ENCODE measurements at regions not wholly inside any gene's neighbourhood (a gene's known extent, or its start where the extent isn't known, plus 50 kb on each side); places are given as distances from the start of the nearest gene placed in this dataset.

GRCh38 chr6:14206391-14206790 is 88.8 kb downstream of the CD83 start:
- TF ChIP-seq, protein P1, sequence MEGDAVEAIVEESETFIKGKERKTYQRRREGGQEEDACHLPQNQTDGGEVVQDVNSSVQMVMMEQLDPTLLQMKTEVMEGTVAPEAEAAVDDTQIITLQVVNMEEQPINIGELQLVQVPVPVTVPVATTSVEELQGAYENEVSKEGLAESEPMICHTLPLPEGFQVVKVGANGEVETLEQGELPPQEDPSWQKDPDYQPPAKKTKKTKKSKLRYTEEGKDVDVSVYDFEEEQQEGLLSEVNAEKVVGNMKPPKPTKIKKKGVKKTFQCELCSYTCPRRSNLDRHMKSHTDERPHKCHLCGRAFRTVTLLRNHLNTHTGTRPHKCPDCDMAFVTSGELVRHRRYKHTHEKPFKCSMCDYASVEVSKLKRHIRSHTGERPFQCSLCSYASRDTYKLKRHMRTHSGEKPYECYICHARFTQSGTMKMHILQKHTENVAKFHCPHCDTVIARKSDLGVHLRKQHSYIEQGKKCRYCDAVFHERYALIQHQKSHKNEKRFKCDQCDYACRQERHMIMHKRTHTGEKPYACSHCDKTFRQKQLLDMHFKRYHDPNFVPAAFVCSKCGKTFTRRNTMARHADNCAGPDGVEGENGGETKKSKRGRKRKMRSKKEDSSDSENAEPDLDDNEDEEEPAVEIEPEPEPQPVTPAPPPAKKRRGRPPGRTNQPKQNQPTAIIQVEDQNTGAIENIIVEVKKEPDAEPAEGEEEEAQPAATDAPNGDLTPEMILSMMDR (IDR thresholded peaks at IDR 0.05; ENCODE audit: control insufficient read depth, insufficient read depth, low read depth, low read length, missing control alignments), result no peak
- DNase-seq (ENCODE audit: low read depth), result no peak
- no peak overlapping the region for H3K4me3 ChIP-seq (ENCODE audit: control insufficient read depth, low read depth, low read length)

GRCh38 chr6:14207448-14207847 is 89.9 kb downstream of the CD83 start:
- no peak overlapping the region for H3K4me3 ChIP-seq (ENCODE audit: control insufficient read depth, low read depth, low read length)
- DNase-seq (ENCODE audit: low read depth), result no peak

GRCh38 chr6:14209000-14209399 is 91.4 kb downstream of the CD83 start:
- no peak for DNase-seq (ENCODE audit: low read depth)
- H3K4me3 ChIP-seq (ENCODE audit: control insufficient read depth, low read depth, low read length), result no peak overlapping the region
- TF ChIP-seq, protein P1 (IDR thresholded peaks at IDR 0.05; ENCODE audit: control insufficient read depth, insufficient read depth, low read depth, low read length, missing control alignments), result no peak

More at GRCh38 chr6:14207448-14207847, 89.9 kb downstream of the CD83 start:
- TF ChIP-seq, protein P1 (IDR thresholded peaks at IDR 0.05; ENCODE audit: control insufficient read depth, insufficient read depth, low read depth, low read length, missing control alignments), result no peak

- no peak overlapping the region for H3K4me3 ChIP-seq (ENCODE audit: control insufficient read depth, low read depth, low read length)
- no peak for DNase-seq (ENCODE audit: low read depth)
- TF ChIP-seq, protein P1 (IDR thresholded peaks at IDR 0.05; ENCODE audit: control insufficient read depth, insufficient read depth, low read depth, low read length, missing control alignments), result no peak
Measured at GRCh38 chr6:14210077-14210476, 92.5 kb downstream of the CD83 start.

DNA sequence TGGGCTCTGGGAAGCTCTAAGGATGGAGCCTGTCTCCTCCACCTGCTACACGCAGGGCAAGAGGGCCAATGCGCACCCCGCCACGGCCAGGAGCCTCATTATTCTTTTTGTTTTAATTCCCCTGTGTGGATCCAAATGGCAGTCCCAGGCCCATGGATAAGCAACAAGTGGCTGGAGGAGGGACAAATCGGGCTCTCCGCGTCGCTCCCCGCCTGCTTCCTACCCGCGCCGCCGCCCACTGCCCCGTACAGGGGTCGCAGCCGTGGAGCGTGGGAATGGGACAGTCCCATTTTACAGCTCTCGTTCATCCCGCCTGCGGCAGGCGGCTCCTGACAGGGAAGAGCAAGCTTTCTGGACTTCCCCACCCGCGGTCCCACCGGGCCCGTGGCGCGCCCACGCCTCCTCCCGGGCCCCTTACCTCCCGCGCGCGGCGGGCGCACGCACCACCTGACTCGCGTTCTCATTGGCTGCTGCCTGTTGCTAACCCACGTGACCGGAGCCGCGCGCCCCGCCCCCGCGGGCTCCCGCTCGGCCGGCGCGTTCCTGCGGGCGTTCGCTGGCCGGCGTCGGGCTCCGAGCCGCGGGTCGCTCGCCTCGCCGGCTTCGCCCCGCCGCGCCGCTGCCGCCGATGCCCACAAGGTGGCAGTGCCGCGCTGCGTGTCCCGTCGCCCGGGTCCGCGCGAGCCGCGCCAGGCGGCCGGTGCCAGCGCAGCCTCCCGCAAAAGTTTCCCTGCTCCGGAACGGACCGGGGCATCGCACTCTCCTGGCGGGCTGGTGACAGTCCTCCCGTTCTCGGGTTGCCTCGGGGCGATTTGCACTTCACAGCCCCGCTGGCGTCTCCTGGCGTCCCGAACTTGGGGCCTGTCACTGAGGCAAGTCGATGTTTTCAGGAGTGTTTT is 93.3 kb downstream of the CD83 start:
- TF ChIP-seq, protein P1 (IDR thresholded peaks at IDR 0.05; ENCODE audit: control insufficient read depth, insufficient read depth, low read depth, low read length, missing control alignments), result peak; percentile 37
- H3K4me3 ChIP-seq (ENCODE audit: control insufficient read depth, low read depth, low read length), result peak overlapping the region; percentile 86
- DNase-seq (ENCODE audit: low read depth), result peak; percentile 45

- no peak for DNase-seq (ENCODE audit: low read depth)
- peak overlapping the region; percentile 56 for H3K4me3 ChIP-seq (ENCODE audit: control insufficient read depth, low read depth, low read length)
- TF ChIP-seq, protein P1 (IDR thresholded peaks at IDR 0.05; ENCODE audit: control insufficient read depth, insufficient read depth, low read depth, low read length, missing control alignments), result no peak
Measured at GRCh38 chr6:14211562-14211942, 94.0 kb downstream of the CD83 start.
